ENCODE measurements at regions not wholly inside any gene's neighbourhood (a gene's known extent, or its start where the extent isn't known, plus 50 kb on each side); places are given as distances from the start of the nearest gene placed in this dataset.

DNA sequence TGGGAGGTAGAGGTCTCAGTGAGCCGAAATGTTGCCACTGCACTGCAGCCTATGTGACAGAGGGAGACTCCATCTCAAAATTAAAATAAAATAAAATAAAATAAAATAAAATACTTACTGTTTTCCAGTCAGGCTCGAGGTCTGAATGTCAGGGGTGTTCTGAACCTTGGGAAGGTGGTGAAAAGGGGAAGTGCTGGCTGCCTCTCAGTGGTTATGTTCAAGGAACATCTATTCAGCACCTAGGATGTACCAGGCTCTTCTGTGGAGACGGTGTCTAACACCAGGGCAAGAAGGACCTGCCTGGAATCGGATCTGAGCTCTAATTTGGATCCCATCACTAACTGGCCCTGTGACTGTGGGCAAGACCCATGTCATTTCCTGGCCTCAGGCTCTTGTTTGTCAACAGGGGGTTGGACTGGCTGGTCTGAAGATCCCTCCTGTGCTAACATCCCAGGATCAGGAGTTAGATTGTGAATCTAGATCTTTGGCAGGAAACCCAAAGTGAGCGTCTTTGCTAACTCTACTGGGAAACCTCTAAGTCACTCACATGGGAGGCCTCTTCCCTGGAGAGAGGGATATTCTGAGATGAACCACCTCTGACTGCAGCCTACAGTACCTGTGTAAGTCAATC is 63.4 kb upstream of the SIRPG start:
- Mint-ChIP-seq H3K36me3 (ENCODE audit: low read depth) (no peaks in the 10 kb centered on the region), H3K9me3 (peaks cover 2% of the 10 kb centered on the region), H3K4me1 (peaks cover 7% of the 10 kb centered on the region), H3K27me3 (ENCODE audit: insufficient read depth) (peaks cover 47% of the 10 kb centered on the region), H3K27ac (no peak overlapping the region), H3K4me3 (no peak overlapping the region)
- Histone ChIP-seq H3K9ac (ENCODE audit: extremely low read depth, low read length, poor library complexity, severe bottlenecking) (no peak overlapping the region), H3K9me3 (ENCODE audit: control insufficient read depth, low read length) (no peaks in the 10 kb centered on the region), H3K4me1 (ENCODE audit: control insufficient read depth, insufficient read depth, low read length) (peaks cover 4% of the 10 kb centered on the region), H3K4me3 (ENCODE audit: low read length) (no peak overlapping the region), H3K27ac (ENCODE audit: low read depth, low read length) (no peak overlapping the region), H3K36me3 (ENCODE audit: control insufficient read depth, insufficient read depth, low read length) (no peaks in the 10 kb centered on the region), H3K27me3 (ENCODE audit: control insufficient read depth, insufficient read depth, low read length, poor library complexity, severe bottlenecking) (no peaks in the 10 kb centered on the region)
- TF ChIP-seq, protein P1, sequence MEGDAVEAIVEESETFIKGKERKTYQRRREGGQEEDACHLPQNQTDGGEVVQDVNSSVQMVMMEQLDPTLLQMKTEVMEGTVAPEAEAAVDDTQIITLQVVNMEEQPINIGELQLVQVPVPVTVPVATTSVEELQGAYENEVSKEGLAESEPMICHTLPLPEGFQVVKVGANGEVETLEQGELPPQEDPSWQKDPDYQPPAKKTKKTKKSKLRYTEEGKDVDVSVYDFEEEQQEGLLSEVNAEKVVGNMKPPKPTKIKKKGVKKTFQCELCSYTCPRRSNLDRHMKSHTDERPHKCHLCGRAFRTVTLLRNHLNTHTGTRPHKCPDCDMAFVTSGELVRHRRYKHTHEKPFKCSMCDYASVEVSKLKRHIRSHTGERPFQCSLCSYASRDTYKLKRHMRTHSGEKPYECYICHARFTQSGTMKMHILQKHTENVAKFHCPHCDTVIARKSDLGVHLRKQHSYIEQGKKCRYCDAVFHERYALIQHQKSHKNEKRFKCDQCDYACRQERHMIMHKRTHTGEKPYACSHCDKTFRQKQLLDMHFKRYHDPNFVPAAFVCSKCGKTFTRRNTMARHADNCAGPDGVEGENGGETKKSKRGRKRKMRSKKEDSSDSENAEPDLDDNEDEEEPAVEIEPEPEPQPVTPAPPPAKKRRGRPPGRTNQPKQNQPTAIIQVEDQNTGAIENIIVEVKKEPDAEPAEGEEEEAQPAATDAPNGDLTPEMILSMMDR (conservative IDR thresholded peaks at IDR 0.05) = no peak
- WGBS, 2 experiments (ENCODE audit: insufficient coverage in 1 of 2, insufficient read length in 1 of 2) = 86 to 94% methylated on average over 3 to 5 of the region's 5 CpGs
- DNase-seq = no peak

DNA sequence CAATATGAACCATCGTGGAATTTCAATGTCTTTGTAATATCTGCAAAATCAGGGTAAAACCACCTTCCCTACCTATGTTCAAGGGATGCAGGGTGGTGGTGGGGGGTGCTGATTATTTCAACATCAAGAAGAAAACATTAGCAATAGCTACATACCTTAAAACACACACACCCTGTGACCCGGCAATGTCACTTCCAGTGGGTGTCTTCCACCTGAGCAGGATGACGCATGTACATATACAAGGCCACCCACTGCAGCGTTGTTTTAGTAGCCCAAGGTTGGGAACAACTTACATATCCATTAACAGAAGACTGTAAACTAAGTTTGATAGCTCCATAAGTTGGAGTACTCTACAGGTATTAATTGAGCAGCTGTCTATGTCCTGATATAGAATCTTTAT is 62.6 kb upstream of the SIRPG start:
- H3K4me3 Mint-ChIP-seq = no peak overlapping the region
- H3K27me3 ChIP-seq (ENCODE audit: control insufficient read depth, insufficient read depth, low read length, poor library complexity, severe bottlenecking) = no peaks in the 10 kb centered on the region
- no peaks in the 10 kb centered on the region for H3K36me3 ChIP-seq (ENCODE audit: control insufficient read depth, insufficient read depth, low read length)
- H3K9me3 ChIP-seq (ENCODE audit: control insufficient read depth, low read length) = no peaks in the 10 kb centered on the region
- no peak overlapping the region for H3K27ac Mint-ChIP-seq
- H3K27ac ChIP-seq (ENCODE audit: low read depth, low read length) = no peak overlapping the region
- H3K9ac ChIP-seq (ENCODE audit: extremely low read depth, low read length, poor library complexity, severe bottlenecking) = no peak overlapping the region
- WGBS, 2 experiments (ENCODE audit: insufficient coverage in 1 of 2, insufficient read length in 1 of 2) = 90 to 100% methylated on average over 2 to 4 of the region's 4 CpGs
- H3K4me1 ChIP-seq (ENCODE audit: control insufficient read depth, insufficient read depth, low read length) = peaks cover 4% of the 10 kb centered on the region
- H3K4me1 Mint-ChIP-seq = peaks cover 7% of the 10 kb centered on the region
- peaks cover 51% of the 10 kb centered on the region for H3K27me3 Mint-ChIP-seq (ENCODE audit: insufficient read depth)
- no peaks in the 10 kb centered on the region for H3K9me3 Mint-ChIP-seq
- no peak for DNase-seq
- no peak overlapping the region for H3K4me3 ChIP-seq (ENCODE audit: low read length)
- TF ChIP-seq, protein P1 (conservative IDR thresholded peaks at IDR 0.05) = no peak
- H3K36me3 Mint-ChIP-seq (ENCODE audit: low read depth) = no peaks in the 10 kb centered on the region

DNA sequence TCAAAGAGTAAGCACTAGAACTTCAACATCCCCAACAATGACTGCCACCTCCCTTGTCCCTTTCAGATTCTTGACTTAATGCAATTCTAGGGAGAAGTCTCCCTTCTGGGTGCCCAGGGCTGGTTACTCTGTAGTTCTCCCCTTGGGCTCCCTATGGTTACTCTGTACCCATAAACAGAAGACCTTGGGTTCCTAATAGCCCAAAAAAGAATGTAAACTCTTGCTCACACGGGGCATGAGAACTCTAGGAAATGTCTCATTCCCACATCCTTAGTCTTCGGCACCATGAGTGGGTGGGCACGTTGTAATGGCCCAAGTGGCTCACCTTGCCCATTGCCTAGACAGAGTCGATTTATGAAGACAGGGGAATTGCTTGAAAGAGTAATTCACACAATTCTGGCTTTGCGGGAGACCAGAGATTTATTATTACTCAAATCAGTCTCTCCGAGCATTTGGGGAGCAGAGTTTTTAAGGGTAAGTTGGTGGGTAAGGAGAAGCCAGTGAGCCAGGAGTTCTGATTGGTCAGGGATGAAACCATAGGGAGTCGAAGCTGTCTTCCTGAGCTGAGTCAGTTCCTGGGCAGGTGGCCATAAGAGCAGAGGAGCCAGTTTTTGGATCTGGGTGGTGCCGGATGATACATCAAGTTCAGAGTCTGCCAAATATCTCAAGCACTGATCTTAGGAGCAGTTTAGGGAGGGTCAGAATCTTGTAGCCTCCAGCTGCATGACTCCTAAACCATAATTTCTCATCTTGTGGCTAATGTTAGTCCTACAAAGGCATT is 61.2 kb upstream of the SIRPG start:
- H3K4me3 Mint-ChIP-seq = no peak overlapping the region
- Histone ChIP-seq H3K9me3 (ENCODE audit: control insufficient read depth, low read length) (no peaks in the 10 kb centered on the region), H3K36me3 (ENCODE audit: control insufficient read depth, insufficient read depth, low read length) (no peaks in the 10 kb centered on the region), H3K4me3 (ENCODE audit: low read length) (no peak overlapping the region), H3K27me3 (ENCODE audit: control insufficient read depth, insufficient read depth, low read length, poor library complexity, severe bottlenecking) (no peaks in the 10 kb centered on the region), H3K27ac (ENCODE audit: low read depth, low read length) (no peak overlapping the region), H3K9ac (ENCODE audit: extremely low read depth, low read length, poor library complexity, severe bottlenecking) (no peak overlapping the region), H3K4me1 (ENCODE audit: control insufficient read depth, insufficient read depth, low read length) (peaks cover 4% of the 10 kb centered on the region)
- H3K27me3 Mint-ChIP-seq (ENCODE audit: insufficient read depth) = peaks cover 44% of the 10 kb centered on the region
- peaks cover 7% of the 10 kb centered on the region for H3K4me1 Mint-ChIP-seq
- no peaks in the 10 kb centered on the region for H3K9me3 Mint-ChIP-seq
- TF ChIP-seq, protein P1 (conservative IDR thresholded peaks at IDR 0.05) = no peak
- no peak overlapping the region for H3K27ac Mint-ChIP-seq
- DNase-seq = no peak
- no peaks in the 10 kb centered on the region for H3K36me3 Mint-ChIP-seq (ENCODE audit: low read depth)
- 90 to 96% methylated on average over 7 to 8 of the region's 8 CpGs for WGBS, 2 experiments (ENCODE audit: insufficient coverage in 1 of 2, insufficient read length in 1 of 2)
